H9 (cell line): ENCODE measurements at regions not wholly inside any gene's neighbourhood (a gene's known extent, or its start where the extent isn't known, plus 50 kb on each side); places are given as distances from the start of the nearest gene placed in this dataset.

Source experiments
- DNase-seq: peaks from one replicate; pipeline ENCODE4 v3.0.0-alpha.2; 2017
- H2AFZ ChIP-seq: one replicate; pipeline ENCODE4 v1.6.1; 2013; ENCODE audit warnings: mild to moderate bottlenecking, low read length, control low read depth, moderate library complexity
- H2AK5ac ChIP-seq: 2 replicates; pipeline ENCODE4 v1.6.1; 2013; ENCODE audit warnings: low read length, control low read depth, mixed read lengths; ENCODE audit not compliant: insufficient read length
- H2BK120ac ChIP-seq: one replicate; pipeline ENCODE4 v1.6.1; 2013; ENCODE audit warnings: low read depth, mild to moderate bottlenecking, low read length, control low read depth, inconsistent platforms; ENCODE audit not compliant: poor library complexity, severe bottlenecking
- H2BK12ac ChIP-seq: 2 replicates; pipeline ENCODE4 v1.6.1; 2013; ENCODE audit warnings: low read length, control low read depth, mixed read lengths, low read depth; ENCODE audit not compliant: insufficient read length
- H2BK15ac ChIP-seq: 2 replicates; pipeline ENCODE4 v1.6.1; 2013; ENCODE audit warnings: low read depth, low read length, control low read depth
- H2BK20ac ChIP-seq: one replicate; pipeline ENCODE4 v1.6.1; 2013; ENCODE audit warnings: low read depth, mild to moderate bottlenecking, low read length, control low read depth, inconsistent platforms; ENCODE audit not compliant: poor library complexity, severe bottlenecking
- H2BK5ac ChIP-seq: 2 replicates; pipeline ENCODE4 v1.6.1; 2013; ENCODE audit warnings: low read length, control low read depth, mixed read lengths; ENCODE audit not compliant: insufficient read length
- H3K14ac ChIP-seq: 2 replicates; pipeline ENCODE4 v1.6.1; 2013; ENCODE audit warnings: low read length, control low read depth; ENCODE audit not compliant: insufficient read depth
- H3K18ac ChIP-seq: 2 replicates; pipeline ENCODE4 v1.6.1; 2013; ENCODE audit warnings: low read depth, mild to moderate bottlenecking, mixed read lengths, low read length, control low read depth; ENCODE audit not compliant: insufficient read length
- H3K23ac ChIP-seq: 2 replicates; pipeline ENCODE4 v1.6.1; 2013; ENCODE audit warnings: low read length, control low read depth, mixed read lengths, low read depth; ENCODE audit not compliant: insufficient read length
- H3K23me2 ChIP-seq: 2 replicates; pipeline ENCODE4 v1.6.1; 2013; ENCODE audit warnings: low read depth, mild to moderate bottlenecking, mixed read lengths, low read length, control low read depth; ENCODE audit not compliant: insufficient read length, poor library complexity, severe bottlenecking
- H3K27ac ChIP-seq: 2 replicates; pipeline ENCODE4 v1.5.1; 2013; ENCODE audit warnings: low read length, control low read depth, mixed read lengths, low read depth; ENCODE audit not compliant: insufficient read length
- H3K27me3 ChIP-seq: 2 replicates; pipeline ENCODE4 v1.6.1; 2013; ENCODE audit warnings: low read length, control low read depth, inconsistent platforms; ENCODE audit not compliant: insufficient read depth
- H3K4ac ChIP-seq: 2 replicates; pipeline ENCODE4 v1.6.1; 2013; ENCODE audit warnings: low read depth, mild to moderate bottlenecking, control low read depth, inconsistent platforms, low read length, moderate library complexity
- H3K4me1 ChIP-seq: 2 replicates; pipeline ENCODE4 v1.6.1; 2013; ENCODE audit warnings: low read length, control low read depth, inconsistent platforms; ENCODE audit not compliant: insufficient read depth
- H3K4me2 ChIP-seq: 2 replicates; pipeline ENCODE4 v1.6.1; 2013; ENCODE audit warnings: low read length, control low read depth, mixed read lengths; ENCODE audit not compliant: insufficient read length, insufficient read depth
- H3K56ac ChIP-seq: 2 replicates; pipeline ENCODE4 v1.6.1; 2013; ENCODE audit warnings: low read depth, mild to moderate bottlenecking, mixed read lengths, low read length, control low read depth; ENCODE audit not compliant: insufficient read length
- H3K79me1 ChIP-seq: 2 replicates; pipeline ENCODE4 v1.6.1; 2013; ENCODE audit warnings: low read depth, mild to moderate bottlenecking, moderate library complexity, low read length, control low read depth, inconsistent platforms; ENCODE audit not compliant: insufficient read depth, poor library complexity, severe bottlenecking
- H3K79me2 ChIP-seq: 2 replicates; pipeline ENCODE4 v1.6.1; 2013; ENCODE audit warnings: low read length, control low read depth, inconsistent platforms; ENCODE audit not compliant: insufficient read depth
- H3K9ac ChIP-seq: 2 replicates; pipeline ENCODE4 v1.6.1; 2013; ENCODE audit warnings: low read length, control low read depth, mixed read lengths; ENCODE audit not compliant: insufficient read length; ENCODE audit errors: extremely low read depth
- H3K9me3 ChIP-seq: one replicate; pipeline ENCODE4 v1.6.1; 2013; ENCODE audit warnings: low read depth, low read length, inconsistent platforms; ENCODE audit not compliant: control insufficient read depth
- H3T11ph ChIP-seq: one replicate; pipeline ENCODE4 v1.6.1; 2013; ENCODE audit warnings: mild to moderate bottlenecking, low read length, control low read depth, inconsistent platforms
- H4K20me1 ChIP-seq: one replicate; pipeline ENCODE4 v1.6.1; 2013; ENCODE audit not compliant: control insufficient read depth, insufficient read length, insufficient read depth
- H4K5ac ChIP-seq: 2 replicates; pipeline ENCODE4 v1.6.1; 2013; ENCODE audit warnings: low read depth, mild to moderate bottlenecking, mixed read lengths, low read length, control low read depth; ENCODE audit not compliant: insufficient read length
- H4K8ac ChIP-seq: replicated peaks from 2 replicates; pipeline ENCODE4 v1.6.1; 2013; ENCODE audit warnings: low read length, control low read depth, mixed read lengths, low read depth; ENCODE audit not compliant: insufficient read length
- H4K91ac ChIP-seq: 2 replicates; pipeline ENCODE4 v1.6.1; 2013; ENCODE audit warnings: low read depth, mild to moderate bottlenecking, moderate library complexity, mixed read lengths, low read length, control low read depth; ENCODE audit not compliant: insufficient read length
- H3K27ac Mint-ChIP-seq, 3 experiments: 2 replicates in 2 of 3; 3 replicates in 1 of 3; pipeline ENCODE4 v1.8.0; 2020 to 2021; ENCODE audit warnings: mixed read lengths in 3 of 3, mild to moderate bottlenecking in 1 of 3, moderate library complexity in 1 of 3
- H3K27me3 Mint-ChIP-seq: 2 replicates; pipeline ENCODE4 v1.8.0; 2021; ENCODE audit warnings: low read depth, mild to moderate bottlenecking, moderate library complexity, mixed read lengths
- H3K36me3 Mint-ChIP-seq, 3 experiments: 2 replicates in 2 of 3; 3 replicates in 1 of 3; pipeline ENCODE4 v1.8.0; 2020 to 2021; ENCODE audit warnings: low read depth in 3 of 3, mixed read lengths in 3 of 3; ENCODE audit not compliant: insufficient read depth in 1 of 3
- H3K4me1 Mint-ChIP-seq, 2 experiments: 2 replicates each; pipeline ENCODE4 v1.8.0; 2020; ENCODE audit warnings: mixed read lengths in 2 of 2
- H3K4me3 Mint-ChIP-seq, 2 experiments: 2 replicates in 1 of 2; 3 replicates in 1 of 2; pipeline ENCODE4 v1.8.0; 2020 to 2021; ENCODE audit warnings: mild to moderate bottlenecking in 2 of 2, mixed read lengths in 2 of 2, moderate library complexity in 1 of 2
- H3K9me3 Mint-ChIP-seq, 2 experiments: 2 replicates in 1 of 2; 3 replicates in 1 of 2; pipeline ENCODE4 v1.8.0; 2020; ENCODE audit warnings: mild to moderate bottlenecking in 2 of 2, mixed read lengths in 2 of 2, moderate library complexity in 1 of 2
- WGBS: extraction: QIAGEN DNeasy Blood & Tissue Kit; methylation state at CpG from one replicate; pipeline ENCODE4 v1.1.7; 2013; ENCODE audit warnings: missing lambda C conversion rate, low lambda C conversion rate, mixed read lengths; ENCODE audit not compliant: insufficient read length; ENCODE audit errors: extremely low coverage; 5-methylcytosine and 5-hydroxymethylcytosine counted together
- TF ChIP-seq, protein P1 (sequence below): fragments of 200-600 bp; sonication (generic); conservative IDR thresholded peaks from 3 replicates; pipeline ENCODE4 v1.8.0; 2021; ENCODE audit warnings: antibody characterized with exemption, mild to moderate bottlenecking

DNA sequence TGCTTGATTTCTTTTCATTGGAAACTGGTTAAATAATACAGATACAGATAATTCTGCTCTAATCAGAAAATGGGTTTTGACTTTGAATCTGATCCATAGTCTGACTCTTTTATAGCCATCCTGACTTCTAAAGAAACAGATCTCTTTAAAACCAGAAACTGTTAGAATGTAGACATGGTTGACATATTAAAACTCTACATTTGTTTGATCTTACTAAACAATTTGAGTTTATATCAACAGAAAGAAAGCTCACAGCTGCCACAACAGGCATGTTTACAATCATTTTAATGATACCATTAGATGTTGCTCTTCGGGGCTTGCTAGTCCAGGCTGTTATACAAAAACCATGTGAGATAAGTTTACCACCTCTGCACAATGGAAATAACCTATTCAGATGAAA, 193.0 kb upstream of the SEMA3A start:
- H3K56ac ChIP-seq: no peak overlapping the region
- WGBS: no CpG with 5 or more reads among the region's 1 CpG

More for the DNA sequence above, 193.0 kb upstream of the SEMA3A start:
- H3K79me1 ChIP-seq: no peaks in the 10 kb centered on the region
- H3K27me3 Mint-ChIP-seq: no peaks in the 10 kb centered on the region
- H3K79me2 ChIP-seq: no peaks in the 10 kb centered on the region
- no peak overlapping the region for H4K8ac ChIP-seq
- H3K4ac ChIP-seq: no peak overlapping the region
- no peak overlapping the region for H2BK5ac ChIP-seq
- H3K18ac ChIP-seq: no peak overlapping the region
- H2AFZ ChIP-seq: no peak overlapping the region
- H3K4me2 ChIP-seq: no peak overlapping the region
- no peak overlapping the region for H3K27ac Mint-ChIP-seq
- no peak overlapping the region for H4K91ac ChIP-seq
- no peak overlapping the region for H3T11ph ChIP-seq
- H3K4me3 Mint-ChIP-seq: no peak overlapping the region
- no peak overlapping the region for H3K23ac ChIP-seq
- no peak overlapping the region for H2BK12ac ChIP-seq
- H3K27ac ChIP-seq: no peak overlapping the region
- TF ChIP-seq, protein P1, sequence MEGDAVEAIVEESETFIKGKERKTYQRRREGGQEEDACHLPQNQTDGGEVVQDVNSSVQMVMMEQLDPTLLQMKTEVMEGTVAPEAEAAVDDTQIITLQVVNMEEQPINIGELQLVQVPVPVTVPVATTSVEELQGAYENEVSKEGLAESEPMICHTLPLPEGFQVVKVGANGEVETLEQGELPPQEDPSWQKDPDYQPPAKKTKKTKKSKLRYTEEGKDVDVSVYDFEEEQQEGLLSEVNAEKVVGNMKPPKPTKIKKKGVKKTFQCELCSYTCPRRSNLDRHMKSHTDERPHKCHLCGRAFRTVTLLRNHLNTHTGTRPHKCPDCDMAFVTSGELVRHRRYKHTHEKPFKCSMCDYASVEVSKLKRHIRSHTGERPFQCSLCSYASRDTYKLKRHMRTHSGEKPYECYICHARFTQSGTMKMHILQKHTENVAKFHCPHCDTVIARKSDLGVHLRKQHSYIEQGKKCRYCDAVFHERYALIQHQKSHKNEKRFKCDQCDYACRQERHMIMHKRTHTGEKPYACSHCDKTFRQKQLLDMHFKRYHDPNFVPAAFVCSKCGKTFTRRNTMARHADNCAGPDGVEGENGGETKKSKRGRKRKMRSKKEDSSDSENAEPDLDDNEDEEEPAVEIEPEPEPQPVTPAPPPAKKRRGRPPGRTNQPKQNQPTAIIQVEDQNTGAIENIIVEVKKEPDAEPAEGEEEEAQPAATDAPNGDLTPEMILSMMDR: no peak
- H3K4me1 Mint-ChIP-seq: no peaks in the 10 kb centered on the region
- no peaks in the 10 kb centered on the region for H4K20me1 ChIP-seq
- H3K9ac ChIP-seq: no peak overlapping the region
- H3K4me1 ChIP-seq: no peaks in the 10 kb centered on the region
- DNase-seq: no peak
- no peaks in the 10 kb centered on the region for H3K23me2 ChIP-seq
- no peaks in the 10 kb centered on the region for H3K9me3 ChIP-seq
- no peaks in the 10 kb centered on the region for H3K27me3 ChIP-seq
- H2BK120ac ChIP-seq: no peak overlapping the region
- no peaks in the 10 kb centered on the region for H3K36me3 Mint-ChIP-seq
- no peak overlapping the region for H2BK15ac ChIP-seq
- H2BK20ac ChIP-seq: no peak overlapping the region
- no peak overlapping the region for H4K5ac ChIP-seq
- no peak overlapping the region for H2AK5ac ChIP-seq
- H3K14ac ChIP-seq: no peak overlapping the region
- H3K9me3 Mint-ChIP-seq: no peaks in the 10 kb centered on the region
